SK-N-SH treated with all-trans-retinoic acid at 6 μM for 48 hours (cell line): ENCODE measurements at regions not wholly inside any gene's neighbourhood (a gene's known extent, or its start where the extent isn't known, plus 50 kb on each side); places are given as distances from the start of the nearest gene placed in this dataset.

Experiments
- ESRRG ChIP-seq: fragments of 250-450 bp; sonication (Bioruptor Pico); IDR thresholded peaks from 2 replicates; pipeline ENCODE4 v1.6.1; 2021; ENCODE audit warnings: mild to moderate bottlenecking
- OSR1 ChIP-seq: fragments of 250-450 bp; sonication (Bioruptor Pico); IDR thresholded peaks from 2 replicates; pipeline ENCODE4 v1.8.0; 2022; ENCODE audit warnings: moderate library complexity, mild to moderate bottlenecking, inconsistent platforms
- POU6F1 ChIP-seq: fragments of 250-450 bp; sonication (Bioruptor Pico); IDR thresholded peaks from 2 replicates; pipeline ENCODE4 v1.8.0; 2021; ENCODE audit warnings: low read depth, mild to moderate bottlenecking, moderate library complexity, borderline replicate concordance
- ZNF565 ChIP-seq: fragments of 450-650 bp; formaldehyde crosslinking; conservative IDR thresholded peaks from 2 replicates; pipeline ENCODE4 v1.5.0; 2020; ENCODE audit warnings: low read depth, mild to moderate bottlenecking, moderate library complexity
- TF ChIP-seq, protein P1 (sequence below): fragments of 250-450 bp; sonication (Bioruptor Pico); IDR thresholded peaks from 2 replicates; pipeline ENCODE4 v1.8.0; 2020; ENCODE audit warnings: mild to moderate bottlenecking, moderate library complexity, borderline replicate concordance

DNA sequence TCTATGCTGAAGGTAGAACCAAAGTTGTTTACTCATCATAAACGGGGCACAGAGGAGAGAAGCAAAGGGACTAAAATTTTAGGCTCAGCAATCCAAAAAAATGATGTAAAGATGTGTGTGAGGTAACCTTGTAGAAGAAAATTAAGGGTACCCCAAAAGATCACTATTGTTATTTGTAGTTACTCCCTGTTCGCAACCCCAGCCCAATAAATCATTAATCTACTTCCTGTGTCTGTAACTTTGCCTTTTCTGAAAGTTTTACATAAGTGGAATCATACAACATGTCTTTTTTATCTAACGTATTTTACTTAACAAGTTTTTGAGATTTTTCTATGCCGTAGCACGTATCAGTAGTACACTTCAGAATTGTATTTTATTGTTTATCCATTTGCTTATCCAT, 1114.8 kb upstream of the GJE1 start:
- no peak for TF ChIP-seq ZNF565 (CRISPR knock-in tag)
- TF ChIP-seq, protein P1, sequence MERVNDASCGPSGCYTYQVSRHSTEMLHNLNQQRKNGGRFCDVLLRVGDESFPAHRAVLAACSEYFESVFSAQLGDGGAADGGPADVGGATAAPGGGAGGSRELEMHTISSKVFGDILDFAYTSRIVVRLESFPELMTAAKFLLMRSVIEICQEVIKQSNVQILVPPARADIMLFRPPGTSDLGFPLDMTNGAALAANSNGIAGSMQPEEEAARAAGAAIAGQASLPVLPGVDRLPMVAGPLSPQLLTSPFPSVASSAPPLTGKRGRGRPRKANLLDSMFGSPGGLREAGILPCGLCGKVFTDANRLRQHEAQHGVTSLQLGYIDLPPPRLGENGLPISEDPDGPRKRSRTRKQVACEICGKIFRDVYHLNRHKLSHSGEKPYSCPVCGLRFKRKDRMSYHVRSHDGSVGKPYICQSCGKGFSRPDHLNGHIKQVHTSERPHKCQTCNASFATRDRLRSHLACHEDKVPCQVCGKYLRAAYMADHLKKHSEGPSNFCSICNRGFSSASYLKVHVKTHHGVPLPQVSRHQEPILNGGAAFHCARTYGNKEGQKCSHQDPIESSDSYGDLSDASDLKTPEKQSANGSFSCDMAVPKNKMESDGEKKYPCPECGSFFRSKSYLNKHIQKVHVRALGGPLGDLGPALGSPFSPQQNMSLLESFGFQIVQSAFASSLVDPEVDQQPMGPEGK (CRISPR knock-in tag) = no peak
- no peak for TF ChIP-seq ESRRG (CRISPR knock-in tag)
- no peak for TF ChIP-seq POU6F1 (CRISPR knock-in tag)
- no peak for TF ChIP-seq OSR1 (CRISPR knock-in tag)
